Parathyroid adenoma (tissue), 2 donors: ENCODE measurements at regions not wholly inside any gene's neighbourhood (a gene's known extent, or its start where the extent isn't known, plus 50 kb on each side); places are given as distances from the start of the nearest gene placed in this dataset.

ENCODE experiments used
- H2AFZ ChIP-seq: fragments of 300-600 bp; sonication (generic); one replicate; pipeline ENCODE4 v1.7.0; 2017; ENCODE audit warnings: antibody characterized with exemption, mild to moderate bottlenecking
- H3K27ac ChIP-seq: fragments of 300-600 bp; sonication (generic); one replicate; pipeline ENCODE4 v1.7.0; 2017
- H3K27me3 ChIP-seq: fragments of 300-600 bp; sonication (generic); one replicate; pipeline ENCODE4 v1.7.0; 2017; ENCODE audit warnings: low read length; ENCODE audit not compliant: control insufficient read depth, insufficient read depth
- H3K36me3 ChIP-seq: fragments of 300-600 bp; sonication (generic); one replicate; pipeline ENCODE4 v1.7.0; 2017; ENCODE audit warnings: low read length; ENCODE audit not compliant: control insufficient read depth, insufficient read depth
- H3K4me1 ChIP-seq: fragments of 300-600 bp; sonication (generic); one replicate; pipeline ENCODE4 v1.7.0; 2017; ENCODE audit warnings: control low read depth
- H3K4me2 ChIP-seq: fragments of 300-600 bp; sonication (generic); one replicate; pipeline ENCODE4 v1.7.0; 2017; ENCODE audit warnings: low read length
- H3K4me3 ChIP-seq: fragments of 300-600 bp; sonication (generic); one replicate; pipeline ENCODE4 v1.7.0; 2017; ENCODE audit warnings: low read depth, low read length
- H3K79me2 ChIP-seq: fragments of 300-600 bp; sonication (generic); one replicate; pipeline ENCODE4 v1.7.0; 2017; ENCODE audit warnings: control low read depth
- H3K9ac ChIP-seq: fragments of 300-600 bp; sonication (generic); one replicate; pipeline ENCODE4 v1.7.0; 2017; ENCODE audit warnings: mild to moderate bottlenecking
- H3K9me3 ChIP-seq: fragments of 300-600 bp; sonication (generic); one replicate; pipeline ENCODE4 v1.7.0; 2017; ENCODE audit warnings: low read length; ENCODE audit not compliant: control insufficient read depth
- TF ChIP-seq, protein P1 (sequence below): fragments of 300-600 bp; sonication (generic); IDR thresholded peaks from one replicate; pipeline ENCODE4 v1.7.0; 2017; ENCODE audit warnings: antibody characterized with exemption, mild to moderate bottlenecking
- donor health status: primary hyperparathyroidism.

GRCh38 chr19:33895366-33895765 is 98.7 kb downstream of the KCTD15 start:
- H3K79me2 ChIP-seq = no peaks in the 10 kb centered on the region
- H3K27ac ChIP-seq = no peak overlapping the region
- no peaks in the 10 kb centered on the region for H3K27me3 ChIP-seq
- no peak overlapping the region for H2AFZ ChIP-seq
- TF ChIP-seq, protein P1, sequence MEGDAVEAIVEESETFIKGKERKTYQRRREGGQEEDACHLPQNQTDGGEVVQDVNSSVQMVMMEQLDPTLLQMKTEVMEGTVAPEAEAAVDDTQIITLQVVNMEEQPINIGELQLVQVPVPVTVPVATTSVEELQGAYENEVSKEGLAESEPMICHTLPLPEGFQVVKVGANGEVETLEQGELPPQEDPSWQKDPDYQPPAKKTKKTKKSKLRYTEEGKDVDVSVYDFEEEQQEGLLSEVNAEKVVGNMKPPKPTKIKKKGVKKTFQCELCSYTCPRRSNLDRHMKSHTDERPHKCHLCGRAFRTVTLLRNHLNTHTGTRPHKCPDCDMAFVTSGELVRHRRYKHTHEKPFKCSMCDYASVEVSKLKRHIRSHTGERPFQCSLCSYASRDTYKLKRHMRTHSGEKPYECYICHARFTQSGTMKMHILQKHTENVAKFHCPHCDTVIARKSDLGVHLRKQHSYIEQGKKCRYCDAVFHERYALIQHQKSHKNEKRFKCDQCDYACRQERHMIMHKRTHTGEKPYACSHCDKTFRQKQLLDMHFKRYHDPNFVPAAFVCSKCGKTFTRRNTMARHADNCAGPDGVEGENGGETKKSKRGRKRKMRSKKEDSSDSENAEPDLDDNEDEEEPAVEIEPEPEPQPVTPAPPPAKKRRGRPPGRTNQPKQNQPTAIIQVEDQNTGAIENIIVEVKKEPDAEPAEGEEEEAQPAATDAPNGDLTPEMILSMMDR = no peak
- no peak overlapping the region for H3K9ac ChIP-seq
- H3K36me3 ChIP-seq = no peaks in the 10 kb centered on the region
- H3K4me3 ChIP-seq = no peak overlapping the region
- H3K9me3 ChIP-seq = no peaks in the 10 kb centered on the region
- no peak overlapping the region for H3K4me2 ChIP-seq
- no peaks in the 10 kb centered on the region for H3K4me1 ChIP-seq

GRCh38 chr19:33898062-33898677 is 101.5 kb downstream of the KCTD15 start:
- no peak overlapping the region for H2AFZ ChIP-seq
- no peak overlapping the region for H3K9ac ChIP-seq
- H3K27ac ChIP-seq = no peak overlapping the region
- H3K79me2 ChIP-seq = no peaks in the 10 kb centered on the region
- no peak overlapping the region for H3K4me3 ChIP-seq
- TF ChIP-seq, protein P1 = no peak
- H3K9me3 ChIP-seq = no peaks in the 10 kb centered on the region
- no peaks in the 10 kb centered on the region for H3K4me1 ChIP-seq
- H3K4me2 ChIP-seq = no peak overlapping the region
- no peaks in the 10 kb centered on the region for H3K27me3 ChIP-seq
- H3K36me3 ChIP-seq = no peaks in the 10 kb centered on the region

DNA sequence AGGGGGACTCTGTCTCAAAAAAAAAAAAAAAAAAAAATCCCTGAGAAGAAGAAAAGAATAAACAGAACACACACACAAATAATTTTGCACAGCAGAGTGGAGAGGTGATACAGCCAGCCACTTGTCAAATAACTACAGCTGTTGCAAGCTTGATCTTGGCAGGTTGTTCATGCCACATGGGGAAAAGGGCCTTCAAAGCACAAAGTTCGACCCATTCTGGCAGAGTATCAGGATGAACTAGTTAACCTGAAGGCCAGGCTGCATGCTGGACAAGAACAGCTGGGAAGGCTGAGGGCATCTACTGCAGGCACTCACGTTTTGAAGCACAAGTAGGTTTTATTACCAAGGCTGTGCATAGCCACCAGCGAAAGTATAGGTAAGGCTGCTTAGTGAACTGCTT is 104.1 kb downstream of the KCTD15 start:
- Histone ChIP-seq H3K79me2 (no peaks in the 10 kb centered on the region), H3K9ac (no peak overlapping the region), H3K4me3 (no peak overlapping the region), H3K27me3 (no peaks in the 10 kb centered on the region), H3K4me1 (no peaks in the 10 kb centered on the region), H3K9me3 (no peaks in the 10 kb centered on the region), H2AFZ (no peak overlapping the region), H3K36me3 (no peaks in the 10 kb centered on the region), H3K4me2 (no peak overlapping the region), H3K27ac (no peak overlapping the region)
- TF ChIP-seq, protein P1 = no peak

GRCh38 chr19:33902395-33902794 is 105.7 kb downstream of the KCTD15 start:
- no peaks in the 10 kb centered on the region for H3K4me1 ChIP-seq
- no peaks in the 10 kb centered on the region for H3K36me3 ChIP-seq
- H3K9ac ChIP-seq = no peak overlapping the region
- H3K27ac ChIP-seq = no peak overlapping the region
- H3K9me3 ChIP-seq = no peaks in the 10 kb centered on the region
- H3K4me3 ChIP-seq = no peak overlapping the region
- no peaks in the 10 kb centered on the region for H3K79me2 ChIP-seq
- H3K27me3 ChIP-seq = no peaks in the 10 kb centered on the region
- no peak overlapping the region for H3K4me2 ChIP-seq
- TF ChIP-seq, protein P1 = no peak
- H2AFZ ChIP-seq = no peak overlapping the region

DNA sequence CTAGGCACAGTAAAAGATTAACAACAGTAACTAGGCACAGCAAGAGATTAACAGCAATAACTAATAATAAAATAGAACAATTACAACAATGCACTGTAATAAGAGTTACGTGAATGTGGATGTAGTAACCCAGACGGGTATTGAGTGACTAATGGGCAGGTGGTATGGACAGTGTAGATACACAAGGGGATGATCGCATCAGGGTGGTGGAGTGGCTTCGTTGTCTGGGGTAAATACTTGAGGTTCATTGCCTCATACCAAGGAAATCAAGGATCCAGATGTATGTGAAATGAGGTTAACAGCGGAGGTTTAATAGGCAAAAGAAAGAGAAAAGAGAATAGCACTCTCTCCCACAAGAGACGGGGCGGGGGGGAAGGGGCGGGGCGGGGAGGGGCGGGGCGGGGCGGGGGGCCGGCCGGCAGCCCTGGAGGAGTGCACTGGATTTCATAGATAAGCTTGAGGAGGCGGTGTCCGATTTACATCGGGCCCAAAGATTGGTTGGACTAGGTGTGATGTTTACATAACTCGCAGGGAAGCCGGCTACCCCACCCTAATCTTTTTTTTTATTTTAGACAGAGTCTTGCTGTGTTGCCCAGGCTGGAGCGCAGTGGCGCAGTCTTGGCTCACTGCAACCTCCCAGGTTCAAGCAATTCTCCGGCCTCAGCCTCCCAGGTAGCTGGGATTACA is 106.3 kb downstream of the KCTD15 start:
- Histone ChIP-seq H3K79me2 (no peaks in the 10 kb centered on the region), H3K36me3 (no peaks in the 10 kb centered on the region), H3K4me2 (no peak overlapping the region), H3K27me3 (no peaks in the 10 kb centered on the region), H2AFZ (no peak overlapping the region), H3K9me3 (no peaks in the 10 kb centered on the region), H3K9ac (no peak overlapping the region), H3K4me3 (no peak overlapping the region), H3K27ac (no peak overlapping the region), H3K4me1 (no peaks in the 10 kb centered on the region)
- TF ChIP-seq, protein P1 = no peak
